HepG2 (cell line): ENCODE measurements at regions not wholly inside any gene's neighbourhood (a gene's known extent, or its start where the extent isn't known, plus 50 kb on each side); places are given as distances from the start of the nearest gene placed in this dataset.

Source experiments
- ATAC-seq: fragments of 200-7000 bp; cut with Tn5 transposase; 3 replicates; pipeline ENCODE4 v1.9.1; 2020; ENCODE audit warnings: mild to moderate bottlenecking, moderate library complexity
- BruUV-seq: library from RNA; stranded (reverse); fragments of 400-500 nt; replicated peaks from 2 replicates; lab custom pipeline; 2021; lab: Mats Ljungman, UMichigan
- CTCF ChIA-PET: fragments of 300-600 bp; formaldehyde crosslinking; extraction: SDS; loops from one replicate; lab custom pipeline; 2021; ENCODE audit warnings: low total read pairs, inconsistent platforms, low intra/inter-chr PET ratio; lab: Yijun Ruan, JAX
- POLR2A ChIA-PET: fragments of 350-600 bp; sonication (Branson Sonifier 250); formaldehyde crosslinking; loops from one replicate; lab custom pipeline; 2020; ENCODE audit warnings: antibody characterized with exemption, inconsistent platforms; lab: Yijun Ruan, JAX
- DNase-seq: peaks from one replicate; pipeline ENCODE4 v3.0.0-alpha.2; 2015; ENCODE audit warnings: low spot score
- FAIRE-seq: peaks from 3 replicates; lab custom pipeline; 2011; peaks lifted over from hg19 to GRCh38; lab: Jason Lieb, UNC
- H2AFZ ChIP-seq: one replicate; pipeline ENCODE4 v1.6.1; 2011; ENCODE audit warnings: low read length, inconsistent platforms
- H3K27ac ChIP-seq: fragments of 300-600 bp; 3 replicates; pipeline ENCODE4 v1.8.0; 2011; ENCODE audit warnings: mixed run types, mild to moderate bottlenecking, mixed read lengths, low read length, inconsistent platforms; ENCODE audit not compliant: insufficient read depth; ENCODE audit errors: extremely low read length
- H3K27me3 ChIP-seq, 2 experiments: fragments of 200-600 bp in 1 of 2; 2 replicates in 1 of 2; 3 replicates in 1 of 2; pipeline versions ENCODE4 v1.6.0 to v1.8.0; 2011; ENCODE audit warnings: low read length in 2 of 2, mild to moderate bottlenecking in 2 of 2, moderate library complexity in 2 of 2, inconsistent platforms in 1 of 2; ENCODE audit not compliant: insufficient read depth in 2 of 2, control insufficient read depth in 1 of 2
- H3K36me3 ChIP-seq, 2 experiments: fragments of 200-600 bp in 1 of 2; replicated peaks in 1 of 2; 2 replicates in 1 of 2; 3 replicates in 1 of 2; pipeline versions ENCODE4 v1.5.1 to v1.8.0; 2011; ENCODE audit warnings: low read length in 2 of 2, inconsistent platforms in 1 of 2; ENCODE audit not compliant: insufficient read depth in 2 of 2, control insufficient read depth in 1 of 2
- H3K4me1 ChIP-seq: 2 replicates; pipeline ENCODE4 v1.5.1; 2012; ENCODE audit warnings: low read length, inconsistent platforms; ENCODE audit not compliant: insufficient read depth
- H3K4me2 ChIP-seq: 2 replicates; pipeline ENCODE4 v1.6.0; 2011; ENCODE audit warnings: low read depth, low read length, inconsistent platforms
- H3K4me3 ChIP-seq, 3 experiments: fragments of 200-600 bp in 1 of 3; sonication (generic), shearing (Covaris generic) in 1 of 3; replicated peaks in 1 of 3; 2 replicates each; pipeline ENCODE4 v1.5.1; 2011 to 2016; ENCODE audit warnings: low read length in 3 of 3, inconsistent platforms in 2 of 3, low read depth in 2 of 3, mild to moderate bottlenecking in 2 of 3, control low read depth in 1 of 3, mixed read lengths in 1 of 3; ENCODE audit not compliant: insufficient read depth in 1 of 3
- H3K79me2 ChIP-seq: one replicate; pipeline ENCODE4 v1.6.1; 2011; ENCODE audit warnings: low read length, inconsistent platforms; ENCODE audit not compliant: insufficient read depth
- H3K9ac ChIP-seq: 2 replicates; pipeline ENCODE4 v1.6.0; 2011; ENCODE audit warnings: mild to moderate bottlenecking, low read depth, low read length, inconsistent platforms; ENCODE audit not compliant: insufficient read depth
- H3K9me3 ChIP-seq: 2 replicates; pipeline ENCODE4 v1.5.1; 2012; ENCODE audit warnings: mild to moderate bottlenecking, low read length
- H4K20me1 ChIP-seq: 2 replicates; pipeline ENCODE4 v1.6.0; 2011; ENCODE audit warnings: inconsistent platforms, mild to moderate bottlenecking, low read length, moderate library complexity; ENCODE audit not compliant: insufficient read depth
- ARNT2 ChIP-seq: sonication (generic); formaldehyde crosslinking; IDR thresholded peaks from 2 replicates; pipeline ENCODE4 v1.8.0; 2022; ENCODE audit warnings: mild to moderate bottlenecking, low read depth, missing genetic modification reagents, moderate library complexity
- CSRNP1 ChIP-seq: sonication (generic); formaldehyde crosslinking; IDR thresholded peaks from 2 replicates; pipeline ENCODE4 v1.8.1; 2023; ENCODE audit warnings: mild to moderate bottlenecking, missing genetic modification reagents
- DPF2 ChIP-seq: sonication (generic); formaldehyde crosslinking; IDR thresholded peaks from 2 replicates; pipeline ENCODE4 v1.4.0; 2020; ENCODE audit warnings: mild to moderate bottlenecking, low read depth, missing genetic modification reagents, borderline replicate concordance
- FOXC1 ChIP-seq: sonication (generic); formaldehyde crosslinking; IDR thresholded peaks from 2 replicates; pipeline ENCODE4 v1.8.0; 2022; ENCODE audit warnings: mild to moderate bottlenecking, missing genetic modification reagents, borderline replicate concordance
- FOXP1 ChIP-seq, 2 experiments: fragments of 450-650 bp in 1 of 2; IDR thresholded peaks; 2 replicates each; pipeline ENCODE4 v1.6.1; 2017 to 2018; ENCODE audit warnings: antibody characterized with exemption in 1 of 2
- STAT5B ChIP-seq: sonication (generic); formaldehyde crosslinking; IDR thresholded peaks from 2 replicates; pipeline ENCODE4 v1.4.0; 2020; ENCODE audit warnings: missing genetic modification reagents
- ZBTB43 ChIP-seq: sonication (generic); formaldehyde crosslinking; conservative IDR thresholded peaks from 2 replicates; pipeline ENCODE4 v1.4.0; 2020; ENCODE audit warnings: missing genetic modification reagents
- ZHX1 ChIP-seq: sonication (generic); formaldehyde crosslinking; IDR thresholded peaks from 2 replicates; pipeline ENCODE4 v1.8.1; 2022; ENCODE audit warnings: low read depth, mild to moderate bottlenecking, missing genetic modification reagents
- ZNF383 ChIP-seq: sonication (generic); formaldehyde crosslinking; IDR thresholded peaks from 2 replicates; pipeline ENCODE4 v1.4.0; 2020; ENCODE audit warnings: missing genetic modification reagents, mild to moderate bottlenecking, borderline replicate concordance
- ZNF569 ChIP-seq: sonication (generic); formaldehyde crosslinking; IDR thresholded peaks from 2 replicates; pipeline ENCODE4 v1.5.0; 2020; ENCODE audit warnings: mild to moderate bottlenecking, missing genetic modification reagents, moderate library complexity, borderline replicate concordance
- ZSCAN12 ChIP-seq: sonication (generic); formaldehyde crosslinking; IDR thresholded peaks from 2 replicates; pipeline ENCODE4 v1.9.0; 2021; ENCODE audit warnings: mild to moderate bottlenecking, missing genetic modification reagents
- WGBS: methylation state at CpG from one replicate; pipeline ENCODE4 v1.1.6; 2017; ENCODE audit warnings: low lambda C conversion rate; 5-methylcytosine and 5-hydroxymethylcytosine counted together
- in situ Hi-C: cut with HindIII; loops from 2 replicates; pipeline ENCODE4 v1.10.0; 2017; ENCODE audit warnings: low pct_unique_long_range_greater_than_20kb; ENCODE audit not compliant: extremely low pct_ligation_motif_present
- intact Hi-C: fragments of 100-400 bp; cut with micrococcal nuclease; formaldehyde crosslinking; loops from one replicate; pipeline ENCODE4 v1.10.0; 2022; ENCODE audit not compliant: unreplicated experiment

- TF ChIP-seq CSRNP1 (CRISPR knock-in tag) (no peak), ZBTB43 (no peak), FOXP1 (IDR thresholded peaks at IDR 0.05) (no peak), FOXP1 (CRISPR knock-in tag; IDR thresholded peaks at IDR 0.05) (no peak), ARNT2 (CRISPR knock-in tag) (no peak), DPF2 (CRISPR knock-in tag) (no peak), ZNF569 (CRISPR knock-in tag) (no peak), STAT5B (CRISPR knock-in tag) (no peak), ZSCAN12 (no peak)
These were observed 414.7 kb upstream of the NRP1 start (continued) for GRCh38 chr10:33749067-33749735.

- FAIRE-seq (no peak), ATAC-seq (no peak), DNase-seq (no peak)
- no peaks in the 10 kb centered on the region for H4K20me1 ChIP-seq
- H3K79me2 ChIP-seq: no peaks in the 10 kb centered on the region
- H3K36me3 ChIP-seq: no peaks in the 10 kb centered on the region
- in situ Hi-C loops (no loop called here), intact Hi-C loops (loop anchor here (1.0 kb wide), 1 partner anchor 21 kb away; no protein-coding TSS in a partner anchor)
- no peak overlapping the region for H3K4me3 ChIP-seq
- H2AFZ ChIP-seq: no peak overlapping the region
- H3K27me3 ChIP-seq: no peaks in the 10 kb centered on the region
- ChIA-PET POLR2A (interaction anchor here (0.7 kb wide), 1 partner anchor 13 kb away, joined by 3 read pairs; no protein-coding TSS in a partner anchor), CTCF (no interaction called here)
- no peak overlapping the region for H3K27ac ChIP-seq
- H3K9me3 ChIP-seq: no peaks in the 10 kb centered on the region
- no peak overlapping the region for H3K4me2 ChIP-seq
- H3K9ac ChIP-seq: no peak overlapping the region
- no TSS peak for BruUV-seq
- 65% methylated on average over 4 of the region's 4 CpGs for WGBS
- H3K4me1 ChIP-seq: no peaks in the 10 kb centered on the region
- TF ChIP-seq ZNF383 (no peak), FOXC1 (CRISPR knock-in tag) (no peak), ZHX1 (CRISPR knock-in tag) (no peak)
These were observed 412.4 kb upstream of the NRP1 start for GRCh38 chr10:33746836-33747268.
